ENCODE measurements at regions not wholly inside any gene's neighbourhood (a gene's known extent, or its start where the extent isn't known, plus 50 kb on each side); places are given as distances from the start of the nearest gene placed in this dataset.

- TF ChIP-seq POLR2A (IDR thresholded peaks at IDR 0.05; ENCODE audit: low read depth) (no peak), CTCF (IDR thresholded peaks at IDR 0.05) (no peak), POLR2AphosphoS5 (IDR thresholded peaks at IDR 0.05) (no peak)
These were observed 411.6 kb downstream of the ZNF521 start for GRCh38 chr18:24940416-24940815.
